KG1 (cell line): ENCODE measurements at regions not wholly inside any gene's neighbourhood (a gene's known extent, or its start where the extent isn't known, plus 50 kb on each side); places are given as distances from the start of the nearest gene placed in this dataset.

Source experiments
- DNase-seq: peaks from one replicate; lab custom pipeline; 2025; lab: John Stamatoyannopoulos, UW

DNA sequence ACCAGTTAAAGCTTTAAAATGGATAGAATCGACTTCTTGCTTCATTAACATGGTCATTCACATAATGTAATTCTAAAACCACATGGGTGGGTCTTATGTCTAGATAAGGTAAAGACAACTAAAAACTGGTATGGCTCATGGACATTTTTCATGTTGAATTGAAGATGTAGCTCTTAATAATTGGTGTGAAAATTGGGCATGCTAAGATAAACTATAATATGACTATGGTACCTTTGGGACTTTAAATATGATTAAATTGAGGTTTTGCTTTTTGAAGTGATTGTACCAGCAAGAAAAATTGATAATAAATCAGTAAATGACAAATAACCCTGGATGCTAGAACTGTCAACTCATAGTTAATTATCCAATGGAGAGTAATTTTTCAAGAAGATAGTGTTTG is 710.7 kb upstream of the PTPRD start:
- DNase-seq = no peak

- no peak for DNase-seq
These were observed 713.4 kb upstream of the PTPRD start for GRCh38 chr9:11326231-11326630.

GRCh38 chr9:11328326-11328725 is 715.5 kb upstream of the PTPRD start:
- DNase-seq = no peak

GRCh38 chr9:11335011-11335410 is 722.2 kb upstream of the PTPRD start:
- DNase-seq = no peak

DNA sequence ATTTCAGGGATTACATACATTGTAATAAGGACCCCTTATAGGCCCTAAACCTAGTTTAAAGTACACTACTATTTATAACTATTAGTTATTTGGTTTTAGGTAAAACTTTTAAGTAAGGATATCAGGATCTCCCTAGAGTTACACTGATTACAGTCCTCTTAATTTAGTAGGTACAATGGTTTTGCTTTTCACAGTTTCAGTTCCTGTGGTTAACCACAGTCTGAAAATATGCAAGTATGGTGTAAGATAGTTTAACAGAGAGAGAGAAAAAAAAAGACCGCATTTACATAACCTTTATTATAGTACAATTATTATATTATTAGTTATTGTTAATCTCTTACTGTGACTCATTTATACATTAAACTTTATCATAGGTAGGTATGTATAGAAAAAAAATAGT is 725.3 kb upstream of the PTPRD start:
- no peak for DNase-seq

- DNase-seq = no peak
These were observed 727.9 kb upstream of the PTPRD start for GRCh38 chr9:11340654-11341053.

DNA sequence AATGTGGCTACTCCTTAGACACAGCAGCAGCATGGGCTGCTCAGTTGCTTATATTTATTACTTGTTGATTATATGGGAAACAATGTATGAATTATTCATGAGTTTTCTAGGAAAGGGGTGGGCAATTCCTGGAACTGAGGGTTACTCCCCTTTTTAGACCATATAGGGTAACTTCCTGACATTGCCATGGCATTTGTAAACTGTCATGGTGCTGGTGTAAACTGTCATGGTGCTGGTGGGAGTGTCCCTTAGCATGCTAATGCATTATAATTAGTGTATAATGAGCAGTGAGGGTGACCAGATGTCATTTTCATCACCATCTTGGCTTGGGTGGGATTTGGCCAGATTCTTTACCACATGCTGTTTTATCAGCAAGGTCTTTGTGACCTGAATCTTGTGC is 734.6 kb upstream of the PTPRD start:
- DNase-seq = no peak

DNA sequence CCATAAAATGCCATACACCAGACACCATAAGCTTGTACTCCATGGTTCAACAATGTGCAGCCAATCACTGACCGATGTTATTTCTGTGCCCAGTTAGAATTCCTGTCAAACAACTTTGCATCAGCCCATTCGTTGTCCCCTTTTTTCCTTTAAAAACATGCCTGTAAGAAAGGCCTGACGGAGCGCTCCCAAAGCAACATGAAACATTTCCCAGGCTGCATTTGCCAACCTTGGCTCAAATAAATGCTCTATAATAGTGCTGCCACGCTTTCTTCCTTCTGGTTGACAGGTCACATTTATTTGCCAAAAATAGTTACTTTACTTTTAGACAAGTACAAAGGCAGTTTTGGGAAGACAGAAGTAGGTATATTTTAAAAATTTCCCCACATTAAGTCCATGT is 735.6 kb upstream of the PTPRD start:
- DNase-seq = no peak

DNA sequence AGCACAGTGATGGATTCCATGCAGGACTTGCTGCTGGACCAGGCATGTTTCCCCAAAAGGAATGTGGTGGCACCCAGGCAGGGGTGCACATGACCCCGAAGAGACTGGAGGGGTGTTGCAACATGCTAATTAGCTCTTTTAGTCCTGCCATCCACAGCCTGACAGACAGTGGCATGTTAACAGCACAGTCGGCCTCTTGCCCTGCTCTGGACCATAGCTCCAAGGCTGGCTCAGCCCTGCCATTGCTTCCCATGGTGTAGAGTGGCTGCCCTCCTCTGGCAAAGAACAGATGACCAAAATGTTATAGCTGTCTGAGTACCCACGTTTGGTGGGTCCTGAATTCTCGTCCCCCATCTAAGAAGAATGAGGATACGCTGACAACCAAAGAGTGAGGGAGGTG is 736.4 kb upstream of the PTPRD start:
- no peak for DNase-seq

- no peak for DNase-seq
These were observed 739.8 kb upstream of the PTPRD start for GRCh38 chr9:11352612-11353011.

- DNase-seq = no peak
These were observed 743.3 kb upstream of the PTPRD start for GRCh38 chr9:11356067-11356466.

DNA sequence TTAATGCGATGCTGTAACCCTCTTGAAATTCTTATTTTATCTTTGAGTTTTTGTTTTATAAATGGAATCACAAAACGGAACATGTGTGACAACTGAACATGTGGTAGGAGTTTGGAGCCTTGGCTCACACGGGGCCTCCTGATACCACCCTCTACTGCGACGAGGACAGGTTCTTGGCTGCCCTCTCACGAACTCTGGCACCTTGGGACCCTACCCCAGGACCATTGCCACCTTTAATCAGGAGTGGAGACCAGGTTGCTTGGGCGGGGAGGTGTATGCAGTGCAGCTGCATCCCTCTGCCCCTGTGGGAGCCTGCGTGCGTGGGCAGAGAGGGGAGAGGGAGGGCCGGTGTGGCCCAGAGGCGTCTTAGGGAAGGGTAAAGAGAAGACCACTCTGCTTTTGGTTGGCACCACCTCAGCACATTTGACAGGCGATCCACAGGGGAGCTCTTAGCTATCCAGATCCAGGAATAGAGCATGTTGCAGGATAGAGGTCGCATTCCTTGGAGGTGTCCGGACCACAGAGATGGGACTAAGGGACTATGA is 753.9 kb upstream of the PTPRD start:
- no peak for DNase-seq

- DNase-seq = no peak
These were observed 762.1 kb upstream of the PTPRD start for GRCh38 chr9:11374926-11375325.

GRCh38 chr9:11402621-11403020 is 789.8 kb upstream of the PTPRD start:
- no peak for DNase-seq

DNA sequence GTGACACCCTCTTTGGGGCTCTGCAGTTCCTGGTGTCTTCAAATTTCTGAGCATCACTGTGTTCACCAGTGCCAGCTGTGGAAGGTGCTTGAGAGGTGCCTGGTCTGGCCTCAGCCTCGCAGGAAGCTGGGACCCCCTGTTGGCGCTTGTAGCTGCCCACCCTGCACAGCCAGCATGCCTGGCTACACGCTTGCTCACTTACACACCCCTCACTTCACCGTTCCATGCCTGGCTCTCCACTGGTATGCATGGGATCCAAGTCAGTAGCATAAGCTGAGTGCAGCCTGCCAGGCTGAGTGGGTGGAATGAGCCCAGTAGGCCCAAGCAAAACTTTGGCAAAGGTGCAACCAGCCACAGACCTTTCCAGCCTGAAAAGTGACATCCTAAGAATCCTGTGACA is 801.4 kb upstream of the PTPRD start:
- DNase-seq = no peak

DNA sequence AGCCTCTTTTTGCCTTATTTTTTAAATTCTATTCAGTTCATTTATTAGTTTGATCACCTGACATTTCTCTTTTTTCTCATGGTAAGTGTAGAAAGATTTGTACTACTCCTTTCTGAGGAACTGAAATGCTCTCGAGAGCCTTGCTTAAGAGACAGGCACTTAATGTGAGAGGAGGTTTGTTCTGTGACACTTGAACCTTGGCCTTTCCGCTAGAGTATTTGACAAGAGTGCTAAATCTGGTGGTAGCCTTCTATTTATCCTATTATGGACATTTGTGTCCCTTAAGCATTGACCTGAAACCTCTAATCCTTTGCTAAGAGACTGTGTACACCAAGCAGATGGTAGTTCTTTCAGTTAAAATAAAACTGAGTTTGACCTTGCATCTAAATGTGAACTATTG is 805.0 kb upstream of the PTPRD start:
- DNase-seq = no peak

DNA sequence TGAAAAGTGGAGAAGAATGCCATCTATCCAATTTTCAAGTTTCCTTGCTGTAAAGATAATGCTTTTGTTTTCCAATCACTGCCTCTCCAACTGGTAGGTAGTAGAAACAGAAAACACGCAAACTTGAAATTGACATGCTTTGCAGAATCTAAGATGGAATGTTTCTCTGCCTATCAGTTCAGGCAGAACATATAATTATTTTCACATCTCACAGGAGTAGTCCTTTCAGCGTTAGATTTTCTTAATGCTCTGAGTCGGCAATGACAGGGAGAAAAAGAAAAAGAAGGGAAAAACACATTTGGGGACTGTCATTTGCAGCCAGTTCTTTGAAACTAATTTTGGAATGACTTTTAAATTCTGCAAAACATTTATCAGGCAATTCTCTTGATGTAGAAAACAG is 818.7 kb upstream of the PTPRD start:
- no peak for DNase-seq

DNA sequence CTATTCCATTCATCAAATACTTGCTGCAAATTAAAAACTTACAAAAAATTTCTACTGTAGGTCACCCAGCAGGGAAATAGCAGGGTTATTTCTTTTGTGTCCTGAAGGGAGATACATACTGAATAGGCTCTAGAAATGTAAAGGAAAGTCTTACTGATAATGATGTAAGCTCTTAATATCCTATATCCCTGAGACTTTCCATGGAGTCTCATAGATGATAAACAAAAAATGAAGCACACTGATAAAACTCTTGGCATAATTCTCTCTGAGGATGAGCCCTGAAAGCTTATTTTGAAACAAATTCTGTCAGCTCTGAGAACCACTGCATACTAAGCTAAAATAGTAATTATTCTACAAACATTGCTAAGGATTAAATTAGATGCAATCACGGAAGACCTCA is 819.6 kb upstream of the PTPRD start:
- no peak for DNase-seq

- DNase-seq = no peak
These were observed 830.8 kb upstream of the PTPRD start for GRCh38 chr9:11443631-11444030.

DNA sequence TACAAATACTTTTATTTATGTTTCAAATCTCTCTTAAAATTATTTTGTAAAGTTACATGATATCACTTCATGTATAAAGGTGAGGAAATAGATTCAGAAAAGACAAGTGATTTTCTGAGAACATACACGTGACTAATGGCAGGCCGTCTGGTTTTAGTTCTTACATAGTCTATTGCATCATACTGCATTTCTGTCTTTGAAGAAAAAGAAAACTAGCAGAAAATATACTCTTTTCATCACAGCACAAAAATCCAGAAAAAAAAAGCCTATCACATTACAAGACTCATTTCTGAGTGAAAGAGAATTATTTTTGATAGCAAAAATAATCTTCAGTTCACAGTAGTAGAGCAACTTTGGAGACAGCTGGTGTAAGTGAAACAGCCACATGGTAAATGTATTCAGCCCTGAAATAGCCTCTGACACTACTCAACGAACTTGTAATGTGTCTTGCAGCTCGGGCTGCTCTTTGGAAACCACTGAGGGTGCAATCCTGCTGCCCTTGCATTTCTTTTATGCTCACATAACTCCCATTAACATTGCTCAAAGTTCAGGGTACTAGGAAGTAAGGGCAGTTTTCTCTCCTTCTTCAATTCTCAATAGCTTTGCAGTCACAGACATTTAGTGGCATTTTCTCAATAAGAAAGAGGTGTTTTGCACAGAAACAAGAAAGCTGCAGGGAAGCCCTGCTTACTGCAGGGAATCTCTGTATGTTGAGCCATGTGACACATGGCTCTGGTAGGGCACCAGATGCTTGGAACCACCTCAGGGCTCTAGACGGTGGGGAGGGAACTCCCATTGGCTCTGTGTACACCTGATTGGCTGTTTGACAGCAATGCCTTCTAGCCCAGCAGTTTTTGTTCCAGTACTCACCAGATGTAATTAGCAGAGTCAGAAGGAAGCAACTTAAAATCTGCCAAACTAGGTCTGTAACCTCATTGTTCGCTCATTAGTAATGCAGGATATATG is 845.3 kb upstream of the PTPRD start:
- no peak for DNase-seq

GRCh38 chr9:11469745-11470144 is 856.9 kb upstream of the PTPRD start:
- no peak for DNase-seq

DNA sequence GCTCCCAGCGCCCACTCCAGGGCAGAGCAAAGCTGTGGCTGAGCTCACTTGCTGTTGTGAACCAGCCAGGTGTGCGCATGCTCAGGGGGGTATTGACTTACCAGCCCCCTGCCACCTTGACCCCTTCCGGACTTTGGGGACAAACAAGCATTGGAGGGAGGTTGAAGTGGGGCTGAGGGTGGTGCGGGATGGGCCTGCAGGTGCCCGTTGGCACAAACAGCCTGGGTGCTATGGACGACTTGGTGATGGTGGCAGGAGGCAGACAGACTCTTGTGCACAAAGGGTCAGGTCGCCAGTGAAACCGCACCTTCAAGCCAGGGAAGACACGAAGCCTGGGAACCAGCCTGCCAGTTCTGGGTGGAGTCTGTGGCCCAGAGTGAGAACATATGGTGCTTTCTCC is 858.5 kb upstream of the PTPRD start:
- no peak for DNase-seq

DNA sequence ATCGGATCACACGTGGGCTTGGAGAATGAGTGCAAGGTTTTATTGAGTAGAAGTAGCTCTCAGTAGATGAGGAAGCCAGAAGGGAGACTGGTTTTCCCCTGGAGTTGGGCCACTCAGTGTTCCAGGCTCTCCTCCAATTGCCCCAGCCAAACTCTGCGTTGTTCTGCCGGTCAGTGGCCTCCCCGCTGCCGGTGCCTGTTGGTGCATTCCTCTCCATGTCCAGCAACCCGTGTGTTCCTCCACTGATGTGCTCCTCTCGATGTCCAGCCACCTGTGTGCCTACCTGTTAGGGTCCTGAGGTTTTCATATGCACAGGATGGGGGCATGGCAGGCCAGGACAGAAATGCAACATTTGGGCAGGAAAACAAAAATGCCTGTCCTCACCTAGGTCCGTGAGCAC is 888.0 kb upstream of the PTPRD start:
- no peak for DNase-seq

- DNase-seq = no peak
These were observed 894.2 kb upstream of the PTPRD start for GRCh38 chr9:11506980-11507379.
